IMR-90 (cell line): ENCODE measurements at regions not wholly inside any gene's neighbourhood (a gene's known extent, or its start where the extent isn't known, plus 50 kb on each side); places are given as distances from the start of the nearest gene placed in this dataset.

ENCODE experiments used
- ATAC-seq: fragments of 200-7000 bp; cut with Tn5 transposase; 2 replicates; pipeline ENCODE4 v1.9.1; 2020; ENCODE audit warnings: low read depth, mild to moderate bottlenecking, moderate library complexity
- BruUV-seq: library from RNA; stranded (reverse); fragments of 400-500 nt; replicated peaks from 2 replicates; lab custom pipeline; 2021; lab: Mats Ljungman, UMichigan
- CTCF ChIA-PET: fragments of 300-600 bp; formaldehyde crosslinking; extraction: SDS; loops from one replicate; lab custom pipeline; 2021; ENCODE audit warnings: antibody characterized with exemption; lab: Yijun Ruan, JAX
- POLR2A ChIA-PET: fragments of 300-600 bp; sonication (Branson Sonifier 250); formaldehyde crosslinking; loops from one replicate; lab custom pipeline; 2022; ENCODE audit warnings: antibody characterized with exemption; ENCODE audit not compliant: unreplicated experiment; lab: Charles Lee
- DNase-seq: peaks from one replicate; pipeline ENCODE4 v3.0.0; 2013
- H2AFZ ChIP-seq: replicated peaks from 2 replicates; pipeline ENCODE3; 2013; ENCODE audit warnings: low read length, mild to moderate bottlenecking; ENCODE audit not compliant: poor library complexity
- H2AK5ac ChIP-seq: 2 replicates; pipeline ENCODE4 v1.6.1; 2013; ENCODE audit warnings: low read depth, low read length, inconsistent platforms
- H2AK9ac ChIP-seq: replicated peaks from 2 replicates; pipeline ENCODE3; 2013; ENCODE audit warnings: mild to moderate bottlenecking, low read depth, low read length, moderate library complexity; ENCODE audit not compliant: poor library complexity
- H2BK120ac ChIP-seq: 2 replicates; pipeline ENCODE4 v1.6.1; 2013; ENCODE audit warnings: low read depth, low read length, inconsistent platforms
- H2BK15ac ChIP-seq: 3 replicates; pipeline ENCODE4 v1.6.1; 2013; ENCODE audit warnings: low read depth, low read length, inconsistent platforms
- H2BK20ac ChIP-seq: 2 replicates; pipeline ENCODE4 v1.6.1; 2013; ENCODE audit warnings: low read depth, mild to moderate bottlenecking, inconsistent platforms, low read length, moderate library complexity
- H2BK5ac ChIP-seq: 2 replicates; pipeline ENCODE4 v1.6.1; 2013; ENCODE audit warnings: mild to moderate bottlenecking, low read depth, low read length, inconsistent platforms; ENCODE audit not compliant: poor library complexity, severe bottlenecking
- H3K14ac ChIP-seq: replicated peaks from 2 replicates; pipeline ENCODE4 v1.6.1; 2013; ENCODE audit warnings: low read depth, low read length, inconsistent platforms
- H3K18ac ChIP-seq: 2 replicates; pipeline ENCODE4 v1.6.1; 2013; ENCODE audit warnings: low read depth, low read length, control low read depth
- H3K23ac ChIP-seq: 2 replicates; pipeline ENCODE4 v1.6.1; 2013; ENCODE audit warnings: low read depth, low read length, inconsistent platforms
- H3K27ac ChIP-seq: 2 replicates; pipeline ENCODE4 v1.5.1; 2013; ENCODE audit warnings: mild to moderate bottlenecking, control low read depth, low read length; ENCODE audit not compliant: insufficient read depth
- H3K27me3 ChIP-seq: 2 replicates; pipeline ENCODE4 v1.6.1; 2013; ENCODE audit warnings: low read length; ENCODE audit not compliant: control insufficient read depth, insufficient read depth
- H3K36me3 ChIP-seq: 2 replicates; pipeline ENCODE4 v1.6.1; 2013; ENCODE audit warnings: low read length, mixed read lengths; ENCODE audit not compliant: control insufficient read depth, insufficient read depth
- H3K4ac ChIP-seq: 2 replicates; pipeline ENCODE4 v1.6.1; 2013; ENCODE audit warnings: low read depth, low read length, inconsistent platforms
- H3K4me1 ChIP-seq: 2 replicates; pipeline ENCODE4 v1.6.1; 2013; ENCODE audit warnings: low read length, mixed read lengths; ENCODE audit not compliant: control insufficient read depth, insufficient read depth
- H3K4me2 ChIP-seq: 2 replicates; pipeline ENCODE4 v1.6.1; 2013; ENCODE audit warnings: low read depth, mild to moderate bottlenecking, control low read depth, low read length, moderate library complexity
- H3K4me3 ChIP-seq: 2 replicates; pipeline ENCODE4 v1.5.1; 2013; ENCODE audit warnings: low read depth, mild to moderate bottlenecking, control low read depth, low read length, moderate library complexity; ENCODE audit not compliant: insufficient read depth
- H3K56ac ChIP-seq: 2 replicates; pipeline ENCODE4 v1.6.1; 2013; ENCODE audit warnings: low read length, inconsistent platforms; ENCODE audit not compliant: insufficient read depth; ENCODE audit errors: extremely low read depth
- H3K79me1 ChIP-seq, 2 experiments: 2 replicates each; pipeline ENCODE4 v1.6.1; 2013; ENCODE audit warnings: low read length in 2 of 2, inconsistent platforms in 1 of 2, low read depth in 1 of 2
- H3K9ac ChIP-seq: 2 replicates; pipeline ENCODE4 v1.6.1; 2013; ENCODE audit warnings: low read depth, low read length, control low read depth
- H3K9me1 ChIP-seq: 2 replicates; pipeline ENCODE4 v1.6.1; 2013; ENCODE audit warnings: low read length, inconsistent platforms; ENCODE audit not compliant: insufficient read depth
- H3K9me3 ChIP-seq: 2 replicates; pipeline ENCODE4 v1.6.1; 2013; ENCODE audit warnings: low read length; ENCODE audit not compliant: control insufficient read depth, insufficient read depth
- H4K20me1 ChIP-seq: 2 replicates; pipeline ENCODE4 v1.6.1; 2013; ENCODE audit warnings: low read length, inconsistent platforms; ENCODE audit not compliant: insufficient read depth
- H4K5ac ChIP-seq: 2 replicates; pipeline ENCODE4 v1.6.1; 2013; ENCODE audit warnings: mild to moderate bottlenecking, low read depth, low read length, control low read depth
- H4K8ac ChIP-seq, 2 experiments: 2 replicates each; pipeline ENCODE4 v1.6.1; 2013; ENCODE audit warnings: low read depth in 2 of 2, low read length in 2 of 2, control low read depth in 1 of 2, inconsistent platforms in 1 of 2
- H4K91ac ChIP-seq: 2 replicates; pipeline ENCODE4 v1.6.1; 2013; ENCODE audit warnings: low read depth, low read length, inconsistent platforms; ENCODE audit not compliant: insufficient read depth
- RAD21 ChIP-seq: IDR thresholded peaks from 2 replicates; pipeline ENCODE4 v1.6.1; 2012; ENCODE audit warnings: low read length, improper control_type of control experiment
- WGBS, 2 experiments: methylation state at CpG; one replicate each; pipeline versions ENCODE4 v1.1.5 to v1.1.7; 2013; ENCODE audit warnings: missing lambda C conversion rate in 2 of 2; ENCODE audit not compliant: insufficient read length in 1 of 2; ENCODE audit errors: extremely low coverage in 2 of 2; 5-methylcytosine and 5-hydroxymethylcytosine counted together
- dilution Hi-C: fragments of 300-500 bp; cut with HindIII; formaldehyde crosslinking; loops from one replicate; pipeline ENCODE4 v1.14.3; 2018; ENCODE audit warnings: low sequenced_read_pairs; ENCODE audit not compliant: unreplicated experiment
- in situ Hi-C: fragments of 300-500 bp; cut with MboI; formaldehyde crosslinking; loops from 3 replicates; pipeline ENCODE4 v1.14.3; 2019; ENCODE audit warnings: low sequenced_read_pairs, inconsistent platforms, mixed read lengths
- intact Hi-C: fragments of 100-400 bp; cut with micrococcal nuclease; formaldehyde crosslinking; loops from 2 replicates; pipeline ENCODE4 v1.10.0; 2022

- H3K4me2 ChIP-seq, result peak overlapping the region; percentile 15; the same call in 1 of the 2 replicates
- H3K27me3 ChIP-seq, result no peaks in the 10 kb centered on the region
- dilution Hi-C loops (no loop called here), intact Hi-C loops (no loop called here), in situ Hi-C loops (no loop called here)
- no peak overlapping the region for H2BK20ac ChIP-seq
- H3K14ac ChIP-seq, result no peak overlapping the region
- H3K56ac ChIP-seq, result no peak overlapping the region
- 100% methylated on average over 1 of the region's 2 CpGs; no CpG with 5 or more reads in 1 of the 2 experiments for WGBS, 2 experiments
- H3K79me1 ChIP-seq, result peaks cover 0 to 11% of the 10 kb centered on the region in 2 experiments; a peak in 2 of 4 replicates
- DNase-seq, result peak; percentile 64
- H3K23ac ChIP-seq, result no peak overlapping the region
- no peak overlapping the region for H2AK9ac ChIP-seq
- no peak overlapping the region for H3K18ac ChIP-seq
- no peak overlapping the region for H4K5ac ChIP-seq
- no peak overlapping the region for H3K9ac ChIP-seq
- H4K91ac ChIP-seq, result no peak overlapping the region
- no peak overlapping the region for H3K4ac ChIP-seq
- no TSS peak for BruUV-seq
- no peaks in the 10 kb centered on the region for H4K20me1 ChIP-seq
- ATAC-seq, result no peak
- no peaks in the 10 kb centered on the region for H3K9me1 ChIP-seq
- H2AK5ac ChIP-seq, result no peak overlapping the region
- no peak overlapping the region for H2AFZ ChIP-seq
- ChIA-PET CTCF (no interaction called here), POLR2A (no interaction called here)
- H3K36me3 ChIP-seq, result no peaks in the 10 kb centered on the region
- H3K27ac ChIP-seq, result no peak overlapping the region
- no peak for TF ChIP-seq RAD21
- H3K4me1 ChIP-seq, result no peaks in the 10 kb centered on the region
- no peaks in the 10 kb centered on the region for H3K9me3 ChIP-seq
- no peak overlapping the region for H3K4me3 ChIP-seq
- no peak overlapping the region for H2BK120ac ChIP-seq
- H2BK5ac ChIP-seq, result no peak overlapping the region
- no peak overlapping the region for H2BK15ac ChIP-seq
- no peak overlapping the region for H4K8ac ChIP-seq
Measured at GRCh38 chr3:174488527-174488926, 370.6 kb upstream of the NAALADL2 start.
